AG04450 (cell line): ENCODE measurements at regions not wholly inside any gene's neighbourhood (a gene's known extent, or its start where the extent isn't known, plus 50 kb on each side); places are given as distances from the start of the nearest gene placed in this dataset.

Source experiments
- CTCF ChIA-PET: fragments of 300-600, 350-600 bp; formaldehyde crosslinking; extraction: SDS; loops from one replicate; lab custom pipeline; 2022; ENCODE audit warnings: antibody characterized with exemption, inconsistent platforms; lab: Charles Lee
- POLR2A ChIA-PET: fragments of 350-600 bp; formaldehyde crosslinking; extraction: SDS; loops from one replicate; lab custom pipeline; 2021; ENCODE audit warnings: antibody characterized with exemption, inconsistent platforms; lab: Yijun Ruan, JAX
- DNase-seq: peaks from one replicate; pipeline ENCODE4 v3.0.0-alpha.2; 2011; ENCODE audit warnings: low read depth, low spot score
- H3K27ac ChIP-seq: one replicate; pipeline ENCODE4 v1.5.1; 2012; ENCODE audit warnings: low read depth, low read length, control low read depth
- H3K27me3 ChIP-seq: one replicate; pipeline ENCODE4 v1.6.0; 2012; ENCODE audit warnings: low read length; ENCODE audit not compliant: control insufficient read depth, insufficient read depth
- H3K4me3 ChIP-seq: 2 replicates; pipeline ENCODE4 v1.5.1; 2011; ENCODE audit warnings: mild to moderate bottlenecking, low read depth, low read length, control low read depth
- H3K9me3 ChIP-seq: 2 replicates; pipeline ENCODE4 v1.5.1; 2012; ENCODE audit warnings: low read length; ENCODE audit not compliant: control insufficient read depth, insufficient read depth
- CTCF ChIP-seq: IDR thresholded peaks from 2 replicates; pipeline ENCODE4 v1.5.1; 2011; ENCODE audit warnings: low read depth, low read length, control low read depth, inconsistent platforms

- no peaks in the 10 kb centered on the region for H3K27me3 ChIP-seq
Observed at GRCh38 chr10:2834214-2834613, 233.1 kb upstream of the PFKP start.

GRCh38 chr10:2831509-2831908, 235.8 kb upstream of the PFKP start:
- no peak for TF ChIP-seq CTCF
- Histone ChIP-seq H3K4me3 (no peak overlapping the region), H3K27ac (no peak overlapping the region), H3K9me3 (no peaks in the 10 kb centered on the region; the same call in none of the 2 replicates), H3K27me3 (no peaks in the 10 kb centered on the region)
- DNase-seq: no peak
- CTCF ChIA-PET: no interaction called here
- POLR2A ChIA-PET: no interaction called here

More at GRCh38 chr10:2834214-2834613, 233.1 kb upstream of the PFKP start:
- CTCF ChIA-PET: no interaction called here
- no peak for TF ChIP-seq CTCF
- POLR2A ChIA-PET: no interaction called here
- no peak overlapping the region for H3K27ac ChIP-seq
- peaks cover 5% of the 10 kb centered on the region for H3K9me3 ChIP-seq
- no peak for DNase-seq
- H3K4me3 ChIP-seq: no peak overlapping the region

- no peak overlapping the region for H3K27ac ChIP-seq
- ChIA-PET POLR2A (no interaction called here), CTCF (no interaction called here)
- no peaks in the 10 kb centered on the region for H3K27me3 ChIP-seq
- DNase-seq: no peak
- no peaks in the 10 kb centered on the region; the same call in 1 of the 2 replicates for H3K9me3 ChIP-seq
- TF ChIP-seq CTCF: no peak
- no peak overlapping the region for H3K4me3 ChIP-seq
Observed at GRCh38 chr10:2828741-2829140, 238.6 kb upstream of the PFKP start.

- POLR2A ChIA-PET: no interaction called here
- no peak for DNase-seq
- TF ChIP-seq CTCF: no peak
- CTCF ChIA-PET: no interaction called here
- no peak overlapping the region for H3K4me3 ChIP-seq
- H3K27me3 ChIP-seq: no peaks in the 10 kb centered on the region
- H3K9me3 ChIP-seq: no peaks in the 10 kb centered on the region; the same call in 1 of the 2 replicates
- no peak overlapping the region for H3K27ac ChIP-seq
Observed at GRCh38 chr10:2826675-2827074, 240.7 kb upstream of the PFKP start.

GRCh38 chr10:2825841-2826240, 241.5 kb upstream of the PFKP start:
- POLR2A ChIA-PET: no interaction called here
- CTCF ChIA-PET: no interaction called here
- H3K27me3 ChIP-seq: no peaks in the 10 kb centered on the region
- TF ChIP-seq CTCF: no peak
- H3K4me3 ChIP-seq: no peak overlapping the region
- H3K27ac ChIP-seq: no peak overlapping the region
- DNase-seq: no peak
- H3K9me3 ChIP-seq: no peaks in the 10 kb centered on the region; the same call in 1 of the 2 replicates
